ENCODE measurements at regions not wholly inside any gene's neighbourhood (a gene's known extent, or its start where the extent isn't known, plus 50 kb on each side); places are given as distances from the start of the nearest gene placed in this dataset.

- intact Hi-C loops (cut with micrococcal nuclease; ENCODE audit: unreplicated experiment) = no loop called here
- Histone ChIP-seq H3K4me3 (no peak overlapping the region), H4K20me1 (ENCODE audit: control insufficient read depth, insufficient read depth) (no peaks in the 10 kb centered on the region), H3K9me3 (replicated peaks; ENCODE audit: control insufficient read depth, insufficient read depth, low read length) (no peaks in the 10 kb centered on the region), H3K27ac (ENCODE audit: control insufficient read depth, insufficient read depth) (no peak overlapping the region), H3K79me2 (ENCODE audit: control insufficient read depth, insufficient read depth, low read length) (no peaks in the 10 kb centered on the region), H3K4me1 (ENCODE audit: control insufficient read depth, insufficient read depth, low read length) (peaks cover 5% of the 10 kb centered on the region), H3K9ac (ENCODE audit: control insufficient read depth, insufficient read depth, low read length) (no peak overlapping the region), H3K36me3 (ENCODE audit: control insufficient read depth in 2 of 2, insufficient read depth in 2 of 2, low read length in 1 of 2) (no peaks in the 10 kb centered on the region), H3K4me2 (ENCODE audit: control insufficient read depth, insufficient read depth) (no peak overlapping the region), H2AFZ (ENCODE audit: control insufficient read depth, low read depth, low read length) (no peak overlapping the region), H3K27me3 (replicated peaks in 1 of 2; ENCODE audit: control insufficient read depth in 2 of 2, insufficient read depth in 2 of 2, low read length in 1 of 2) (peaks cover 2 to 3% of the 10 kb centered on the region in 2 experiments; a peak in 2 of 4 replicates)
- ATAC-seq = no peak
- FAIRE-seq = no peak
- ChIA-PET SMC1A (ENCODE audit: uncharacterized antibody, unreplicated experiment) (interaction anchor here (0.6 kb wide), 1 partner anchor 614 kb away, joined by 3 read pairs; no protein-coding TSS in a partner anchor), RAD21 (ENCODE audit: unreplicated experiment) (no interaction called here), CTCF (no interaction called here), POLR2A (no interaction called here)
- no peak for DNase-seq (ENCODE audit: low read depth, low spot score)
- WGBS (ENCODE audit: insufficient coverage, insufficient replicate concordance, low lambda C conversion rate, missing lambda C conversion rate) = 45% methylated on average over 14 of the region's 14 CpGs
- no peak for TF ChIP-seq HDGF (IDR thresholded peaks at IDR 0.05)
- TF ChIP-seq TBL1XR1 (IDR thresholded peaks at IDR 0.05; ENCODE audit: low read depth, low read length) = no peak
- TF ChIP-seq GATAD2B (conservative IDR thresholded peaks at IDR 0.05; ENCODE audit: low read depth) = no peak
- no peak for TF ChIP-seq EGR1 (IDR thresholded peaks at IDR 0.05; ENCODE audit: borderline replicate concordance in 1 of 2, low read depth in 2 of 2, low read length in 2 of 2)
- no peak for TF ChIP-seq MEF2A (IDR thresholded peaks at IDR 0.05; ENCODE audit: insufficient read depth, low read depth, low read length)
- TF ChIP-seq, protein P1, sequence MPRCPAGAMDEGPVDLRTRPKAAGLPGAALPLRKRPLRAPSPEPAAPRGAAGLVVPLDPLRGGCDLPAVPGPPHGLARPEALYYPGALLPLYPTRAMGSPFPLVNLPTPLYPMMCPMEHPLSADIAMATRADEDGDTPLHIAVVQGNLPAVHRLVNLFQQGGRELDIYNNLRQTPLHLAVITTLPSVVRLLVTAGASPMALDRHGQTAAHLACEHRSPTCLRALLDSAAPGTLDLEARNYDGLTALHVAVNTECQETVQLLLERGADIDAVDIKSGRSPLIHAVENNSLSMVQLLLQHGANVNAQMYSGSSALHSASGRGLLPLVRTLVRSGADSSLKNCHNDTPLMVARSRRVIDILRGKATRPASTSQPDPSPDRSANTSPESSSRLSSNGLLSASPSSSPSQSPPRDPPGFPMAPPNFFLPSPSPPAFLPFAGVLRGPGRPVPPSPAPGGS (IDR thresholded peaks at IDR 0.05; ENCODE audit: borderline replicate concordance, insufficient read depth, low read depth, low read length, poor library complexity, severe bottlenecking) = no peak
- no peak for TF ChIP-seq SMC3 (IDR thresholded peaks at IDR 0.05; ENCODE audit: borderline replicate concordance, low read length)
- BruUV-seq (replicated peaks) = no TSS peak
- in situ Hi-C loops (cut with MboI) = no loop called here
These were observed 101.2 kb upstream of the ASB18 start for GRCh38 chr2:236365258-236366048.
